HL-60 (cell line): ENCODE measurements at regions not wholly inside any gene's neighbourhood (a gene's known extent, or its start where the extent isn't known, plus 50 kb on each side); places are given as distances from the start of the nearest gene placed in this dataset.

ENCODE experiments used
- CTCF ChIP-seq: IDR thresholded peaks from one replicate; pipeline ENCODE4 v1.5.1; 2011; ENCODE audit warnings: low read length, control low read depth, inconsistent platforms; ENCODE audit not compliant: insufficient read depth
- GABPA ChIP-seq: IDR thresholded peaks from 2 replicates; pipeline ENCODE4 v1.6.1; 2012; ENCODE audit warnings: low read depth
- POLR2AphosphoS5 ChIP-seq: IDR thresholded peaks from 2 replicates; pipeline ENCODE4 v1.6.1; 2012; ENCODE audit warnings: low read depth

DNA sequence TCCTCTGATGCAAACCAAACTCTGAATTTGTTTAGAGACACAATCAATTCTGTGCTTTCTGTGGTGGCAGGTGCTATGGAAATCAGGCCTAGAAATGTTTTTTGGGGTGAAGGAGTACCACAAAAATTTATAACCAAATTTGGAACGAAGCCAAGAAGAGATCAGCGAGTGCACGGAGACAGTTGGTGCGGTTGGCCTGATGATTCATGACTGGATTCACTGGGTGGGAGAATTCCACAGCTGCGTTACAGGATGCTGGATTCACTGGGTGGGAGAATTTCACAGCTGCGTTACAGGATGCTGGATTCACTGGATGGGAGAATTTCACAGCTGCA is 135.6 kb upstream of the IRX4 start:
- no peak for TF ChIP-seq CTCF
- TF ChIP-seq POLR2AphosphoS5 = no peak
- no peak for TF ChIP-seq GABPA
